ENCODE measurements at regions not wholly inside any gene's neighbourhood (a gene's known extent, or its start where the extent isn't known, plus 50 kb on each side); places are given as distances from the start of the nearest gene placed in this dataset.
"Not testable (repeated sequence)": the region's sequence is repeated elsewhere in the genome, so short reads cannot be mapped to it uniquely, and the experiment has no call there.

DNA sequence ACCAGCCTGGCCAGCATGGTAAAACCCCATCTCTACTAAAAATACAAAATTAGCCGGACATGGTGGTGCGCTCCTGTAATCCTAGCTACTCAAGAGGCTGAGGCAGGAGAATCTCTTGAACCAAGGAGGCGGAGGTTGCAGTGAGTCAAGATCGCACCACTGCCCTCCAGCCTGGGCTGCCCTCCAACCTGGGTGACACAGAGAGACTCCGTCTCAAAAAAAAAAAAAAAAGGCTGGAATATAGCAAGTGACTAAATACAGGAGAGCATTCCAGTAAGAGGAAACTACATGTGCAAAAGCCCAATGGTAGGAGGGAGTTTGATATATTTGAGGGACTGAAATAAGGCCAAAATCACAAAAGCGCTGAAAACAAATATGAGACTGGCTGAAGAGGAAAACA, 76.5 kb upstream of the NR5A2 start:
- H3K27me3 ChIP-seq (replicated peaks in 1 of 2; ENCODE audit: control insufficient read depth in 2 of 2, extremely low read depth in 1 of 2, insufficient read depth in 2 of 2, low read length in 1 of 2); H3K36me3 Mint-ChIP-seq; H3K4me1 ChIP-seq (ENCODE audit: control insufficient read depth in 1 of 2, extremely low read depth in 1 of 2, insufficient read depth in 2 of 2, low read length in 2 of 2); H3K27ac ChIP-seq (ENCODE audit: low read length); H3K4me3 ChIP-seq (ENCODE audit: control insufficient read depth in 1 of 2, extremely low read depth in 1 of 2, low read length in 1 of 2); H3K4me3 Mint-ChIP-seq; H3K36me3 ChIP-seq (ENCODE audit: control insufficient read depth in 2 of 2, extremely low read depth in 1 of 2, insufficient read depth in 1 of 2, low read length in 1 of 2); H3K9me3 Mint-ChIP-seq; H3K27ac Mint-ChIP-seq; H3K9me3 ChIP-seq; H3K4me1 Mint-ChIP-seq; ATAC-seq (replicated peaks in 1 of 4); DNase-seq: not testable (repeated sequence)
- WGBS (ENCODE audit: insufficient coverage), result 95% methylated on average over 4 of the region's 6 CpGs
- ChIA-PET CTCF (interaction anchor here in 1 of 2 donors (0.6 kb wide), 1 partner anchor 192 kb away, joined by 3 read pairs; no protein-coding TSS in a partner anchor), POLR2A (interaction anchor here in 1 of 2 donors (0.6 kb wide), 1 partner anchor 120 kb away, joined by 7 read pairs; no protein-coding TSS in a partner anchor)
- H3K27me3 Mint-ChIP-seq, result peaks cover 9 to 14% of the 10 kb centered on the region in 2 donors

DNA sequence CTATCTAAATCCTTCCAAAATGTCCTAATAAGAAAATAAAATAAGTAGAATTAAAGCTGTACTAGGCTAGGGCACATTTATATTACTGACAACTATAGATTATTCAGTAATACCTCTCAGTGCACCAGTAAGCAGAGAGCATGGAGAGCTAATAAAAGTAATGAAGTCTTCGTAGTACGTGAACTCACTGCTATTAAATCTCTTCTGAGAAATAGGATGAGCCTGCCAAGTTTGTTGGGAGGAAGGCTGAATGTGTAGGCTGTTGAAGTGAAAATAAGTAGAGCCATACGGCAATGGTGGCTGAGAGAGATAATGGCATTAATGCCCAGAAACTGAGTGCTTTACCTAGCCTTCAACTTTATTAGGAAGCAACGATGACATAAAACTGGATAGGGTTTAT, 73.9 kb upstream of the NR5A2 start:
- no peaks in the 10 kb centered on the region for H3K9me3 ChIP-seq
- no peak for ATAC-seq (replicated peaks in 1 of 4)
- no peaks in the 10 kb centered on the region for H3K36me3 Mint-ChIP-seq
- no peak for DNase-seq
- peaks cover 3 to 12% of the 10 kb centered on the region in 2 donors for H3K27me3 Mint-ChIP-seq
- H3K27me3 ChIP-seq (replicated peaks in 1 of 2; ENCODE audit: control insufficient read depth in 2 of 2, extremely low read depth in 1 of 2, insufficient read depth in 2 of 2, low read length in 1 of 2), result peaks cover 0 to 9% of the 10 kb centered on the region in 2 experiments
- no peaks in the 10 kb centered on the region for H3K4me1 Mint-ChIP-seq
- H3K27ac Mint-ChIP-seq, result no peak overlapping the region
- CTCF ChIA-PET, result interaction anchor here in 1 of 2 donors (0.6 kb wide), 1 partner anchor 10 kb away, joined by 7 read pairs; no protein-coding TSS in a partner anchor
- H3K36me3 ChIP-seq (ENCODE audit: control insufficient read depth in 2 of 2, extremely low read depth in 1 of 2, insufficient read depth in 1 of 2, low read length in 1 of 2), result no peaks in the 10 kb centered on the region
- H3K9me3 Mint-ChIP-seq, result peaks cover 0 to 5% (median 0%) of the 10 kb centered on the region in 3 donors
- 80% methylated on average over 1 of the region's 4 CpGs for WGBS (ENCODE audit: insufficient coverage)
- no peak overlapping the region for H3K4me3 ChIP-seq (ENCODE audit: control insufficient read depth in 1 of 2, extremely low read depth in 1 of 2, low read length in 1 of 2)
- H3K4me1 ChIP-seq (ENCODE audit: control insufficient read depth in 1 of 2, extremely low read depth in 1 of 2, insufficient read depth in 2 of 2, low read length in 2 of 2), result no peaks in the 10 kb centered on the region
- H3K4me3 Mint-ChIP-seq, result no peak overlapping the region
- POLR2A ChIA-PET, result no interaction called here
- H3K27ac ChIP-seq (ENCODE audit: low read length), result no peak overlapping the region

DNA sequence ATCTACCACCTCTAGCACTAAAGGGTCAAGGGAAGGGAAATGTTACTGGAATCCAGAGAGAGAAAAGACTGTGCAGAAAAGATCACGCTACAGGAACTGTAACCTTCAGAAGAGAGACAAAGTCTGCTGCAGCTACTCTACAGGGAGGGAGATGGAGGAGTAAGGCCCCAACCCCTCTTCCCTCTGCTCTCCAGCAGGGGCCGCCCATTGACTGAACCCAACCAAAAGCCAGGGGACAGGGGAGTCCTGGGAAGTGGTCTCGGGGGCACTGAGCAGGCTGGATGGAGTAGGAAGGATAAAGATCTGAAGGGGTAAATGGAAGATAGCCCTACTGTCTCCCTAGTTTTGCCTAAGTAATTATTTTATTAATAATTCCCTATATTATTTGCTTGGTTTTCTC, 72.8 kb upstream of the NR5A2 start:
- Mint-ChIP-seq H3K9me3 (peaks cover 0 to 5% (median 0%) of the 10 kb centered on the region in 3 donors), H3K27me3 (peaks cover 3 to 12% of the 10 kb centered on the region in 2 donors), H3K36me3 (no peaks in the 10 kb centered on the region), H3K4me1 (no peaks in the 10 kb centered on the region), H3K4me3 (no peak overlapping the region), H3K27ac (no peak overlapping the region)
- WGBS (ENCODE audit: insufficient coverage), result no CpG with 5 or more reads among the region's 3 CpGs
- peaks cover 0 to 9% of the 10 kb centered on the region in 2 experiments for H3K27me3 ChIP-seq (replicated peaks in 1 of 2; ENCODE audit: control insufficient read depth in 2 of 2, extremely low read depth in 1 of 2, insufficient read depth in 2 of 2, low read length in 1 of 2)
- no peaks in the 10 kb centered on the region for H3K9me3 ChIP-seq
- no peaks in the 10 kb centered on the region for H3K36me3 ChIP-seq (ENCODE audit: control insufficient read depth in 2 of 2, extremely low read depth in 1 of 2, insufficient read depth in 1 of 2, low read length in 1 of 2)
- H3K4me3 ChIP-seq (ENCODE audit: control insufficient read depth in 1 of 2, extremely low read depth in 1 of 2, low read length in 1 of 2), result no peak overlapping the region
- ATAC-seq (replicated peaks in 1 of 4), result no peak
- no peak overlapping the region for H3K27ac ChIP-seq (ENCODE audit: low read length)
- H3K4me1 ChIP-seq (ENCODE audit: control insufficient read depth in 1 of 2, extremely low read depth in 1 of 2, insufficient read depth in 2 of 2, low read length in 2 of 2), result no peaks in the 10 kb centered on the region
- DNase-seq, result no peak
- POLR2A ChIA-PET, result no interaction called here
- CTCF ChIA-PET, result no interaction called here

DNA sequence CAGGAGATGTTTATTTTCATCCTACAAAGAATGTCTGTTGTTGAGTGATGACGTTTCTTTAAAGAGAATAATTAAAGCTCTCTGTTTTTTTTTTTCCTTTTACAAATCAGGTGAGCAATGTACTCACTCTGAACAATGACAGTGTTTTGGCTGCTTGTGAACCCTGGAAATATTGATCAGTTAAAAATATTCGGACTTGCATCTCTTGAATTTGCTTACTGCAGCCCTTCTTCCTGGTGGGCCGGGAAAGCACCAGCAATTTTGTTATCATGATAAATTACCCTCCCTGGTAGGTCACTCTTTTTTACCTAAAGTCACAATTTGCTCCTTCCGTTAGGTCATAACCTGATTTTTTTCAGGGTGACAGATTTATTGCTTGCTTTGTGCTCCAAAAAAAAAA, 72.3 kb upstream of the NR5A2 start:
- H3K4me1 Mint-ChIP-seq, result no peaks in the 10 kb centered on the region
- CTCF ChIA-PET, result no interaction called here
- Histone ChIP-seq H3K27ac (ENCODE audit: low read length) (no peak overlapping the region), H3K27me3 (replicated peaks in 1 of 2; ENCODE audit: control insufficient read depth in 2 of 2, extremely low read depth in 1 of 2, insufficient read depth in 2 of 2, low read length in 1 of 2) (peaks cover 0 to 9% of the 10 kb centered on the region in 2 experiments), H3K4me1 (ENCODE audit: control insufficient read depth in 1 of 2, extremely low read depth in 1 of 2, insufficient read depth in 2 of 2, low read length in 2 of 2) (no peaks in the 10 kb centered on the region), H3K4me3 (ENCODE audit: control insufficient read depth in 1 of 2, extremely low read depth in 1 of 2, low read length in 1 of 2) (no peak overlapping the region), H3K36me3 (ENCODE audit: control insufficient read depth in 2 of 2, extremely low read depth in 1 of 2, insufficient read depth in 1 of 2, low read length in 1 of 2) (no peaks in the 10 kb centered on the region), H3K9me3 (no peaks in the 10 kb centered on the region)
- H3K27ac Mint-ChIP-seq, result no peak overlapping the region
- no peak overlapping the region for H3K4me3 Mint-ChIP-seq
- DNase-seq, result no peak
- H3K27me3 Mint-ChIP-seq, result peaks cover 3 to 12% of the 10 kb centered on the region in 2 donors
- ATAC-seq (replicated peaks in 1 of 4), result no peak
- no peaks in the 10 kb centered on the region for H3K36me3 Mint-ChIP-seq
- H3K9me3 Mint-ChIP-seq, result peaks cover 0 to 5% (median 0%) of the 10 kb centered on the region in 3 donors
- POLR2A ChIA-PET, result no interaction called here
- 79% methylated on average over 3 of the region's 4 CpGs for WGBS (ENCODE audit: insufficient coverage)

DNA sequence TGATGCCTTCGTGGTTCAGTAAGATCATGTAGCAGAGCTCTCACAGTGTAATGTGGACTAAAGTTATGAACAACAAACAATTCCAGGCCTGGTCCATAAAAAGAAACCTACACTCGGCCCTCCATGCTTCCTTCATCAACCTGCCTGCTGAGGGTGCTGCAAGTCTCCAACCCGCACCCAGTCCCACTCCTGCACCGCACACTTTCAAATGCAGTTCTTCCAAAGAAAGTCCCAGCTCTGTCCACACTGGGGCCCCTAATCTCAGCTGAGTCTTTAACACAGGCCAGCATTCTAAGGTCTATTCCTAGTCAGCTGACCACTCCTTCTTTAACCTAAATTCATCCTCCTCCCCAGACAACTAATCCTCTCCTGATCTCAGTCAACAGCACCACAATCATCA, 71.5 kb upstream of the NR5A2 start:
- H3K36me3 ChIP-seq (ENCODE audit: control insufficient read depth in 2 of 2, extremely low read depth in 1 of 2, insufficient read depth in 1 of 2, low read length in 1 of 2), result no peaks in the 10 kb centered on the region
- Mint-ChIP-seq H3K4me1 (no peaks in the 10 kb centered on the region), H3K27ac (no peak overlapping the region), H3K9me3 (peaks cover 0 to 5% (median 0%) of the 10 kb centered on the region in 3 donors), H3K36me3 (no peaks in the 10 kb centered on the region), H3K27me3 (peaks cover 3 to 11% of the 10 kb centered on the region in 2 donors), H3K4me3 (no peak overlapping the region)
- no peak for DNase-seq
- 72% methylated on average over 3 of the region's 4 CpGs for WGBS (ENCODE audit: insufficient coverage)
- no peak overlapping the region for H3K27ac ChIP-seq (ENCODE audit: low read length)
- H3K4me1 ChIP-seq (ENCODE audit: control insufficient read depth in 1 of 2, extremely low read depth in 1 of 2, insufficient read depth in 2 of 2, low read length in 2 of 2), result no peaks in the 10 kb centered on the region
- ChIA-PET CTCF (interaction anchor here in 1 of 2 donors (0.6 kb wide), 1 partner anchor 531 kb away, joined by 6 read pairs; no protein-coding TSS in a partner anchor), POLR2A (interaction anchor here in 1 of 2 donors (0.6 kb wide), 1 partner anchor 56 kb away, joined by 11 read pairs; no protein-coding TSS in a partner anchor)
- H3K4me3 ChIP-seq (ENCODE audit: control insufficient read depth in 1 of 2, extremely low read depth in 1 of 2, low read length in 1 of 2), result no peak overlapping the region
- no peaks in the 10 kb centered on the region for H3K9me3 ChIP-seq
- peaks cover 0 to 9% of the 10 kb centered on the region in 2 experiments for H3K27me3 ChIP-seq (replicated peaks in 1 of 2; ENCODE audit: control insufficient read depth in 2 of 2, extremely low read depth in 1 of 2, insufficient read depth in 2 of 2, low read length in 1 of 2)
- ATAC-seq (replicated peaks in 1 of 4), result no peak

DNA sequence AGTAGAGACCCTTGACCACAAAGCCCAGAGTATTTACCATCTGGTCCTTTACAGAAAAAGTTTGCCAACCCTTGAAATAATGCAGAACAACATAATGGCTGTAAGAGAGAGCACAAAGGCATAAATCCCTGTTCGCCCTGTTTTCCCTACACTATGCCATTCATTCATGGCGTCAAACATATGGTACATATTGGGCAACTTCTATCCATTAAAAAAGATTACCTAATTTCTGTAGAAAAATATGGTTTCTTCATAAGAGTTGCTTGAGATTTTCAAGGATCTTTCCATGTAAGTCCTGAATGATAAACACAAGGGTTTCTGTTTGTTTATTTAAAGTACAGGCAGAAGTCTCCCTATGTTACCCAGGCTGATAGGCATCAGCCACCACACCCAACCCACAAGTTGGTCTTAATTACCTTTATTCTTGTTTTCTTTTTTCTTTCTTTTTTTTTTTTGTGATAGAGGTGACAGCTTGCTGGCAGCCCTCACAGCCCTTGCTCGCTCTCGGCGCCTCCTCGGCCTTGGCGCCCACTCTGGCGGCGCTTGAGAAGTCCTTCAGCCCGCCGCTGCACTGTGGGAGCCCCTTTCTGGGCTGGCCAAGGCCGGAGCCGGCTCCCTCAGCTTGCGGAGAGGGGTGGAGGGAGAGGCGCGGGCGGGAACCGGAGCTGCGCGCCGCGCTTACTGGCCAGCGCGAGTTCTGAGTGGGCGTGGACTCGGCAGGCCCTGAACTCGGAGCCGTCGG, 68.3 kb upstream of the NR5A2 start:
- H3K27ac ChIP-seq (ENCODE audit: low read length), result no peak overlapping the region
- ATAC-seq (replicated peaks in 1 of 4) (no peak), DNase-seq (no peak)
- no peaks in the 10 kb centered on the region for H3K36me3 Mint-ChIP-seq
- no peak overlapping the region for H3K4me3 ChIP-seq (ENCODE audit: control insufficient read depth in 1 of 2, extremely low read depth in 1 of 2, low read length in 1 of 2)
- no peaks in the 10 kb centered on the region for H3K4me1 ChIP-seq (ENCODE audit: control insufficient read depth in 1 of 2, extremely low read depth in 1 of 2, insufficient read depth in 2 of 2, low read length in 2 of 2)
- no peaks in the 10 kb centered on the region for H3K9me3 ChIP-seq
- H3K9me3 Mint-ChIP-seq, result peaks cover 0 to 5% (median 0%) of the 10 kb centered on the region in 3 donors
- no peaks in the 10 kb centered on the region for H3K4me1 Mint-ChIP-seq
- WGBS (ENCODE audit: insufficient coverage), result 97% methylated on average over 25 of the region's 29 CpGs
- no peaks in the 10 kb centered on the region for H3K36me3 ChIP-seq (ENCODE audit: control insufficient read depth in 2 of 2, extremely low read depth in 1 of 2, insufficient read depth in 1 of 2, low read length in 1 of 2)
- no peak overlapping the region for H3K4me3 Mint-ChIP-seq
- CTCF ChIA-PET, result no interaction called here
- peaks cover 0 to 3% of the 10 kb centered on the region in 2 donors for H3K27me3 Mint-ChIP-seq
- H3K27me3 ChIP-seq (replicated peaks in 1 of 2; ENCODE audit: control insufficient read depth in 2 of 2, extremely low read depth in 1 of 2, insufficient read depth in 2 of 2, low read length in 1 of 2), result peaks cover 0 to 3% of the 10 kb centered on the region in 2 experiments
- POLR2A ChIA-PET, result no interaction called here
- H3K27ac Mint-ChIP-seq, result no peak overlapping the region
